Panc1 (cell line): ENCODE measurements at regions not wholly inside any gene's neighbourhood (a gene's known extent, or its start where the extent isn't known, plus 50 kb on each side); places are given as distances from the start of the nearest gene placed in this dataset.

Experiments
- POLR2AphosphoS5 ChIP-seq: IDR thresholded peaks from 2 replicates; pipeline ENCODE4 v1.6.1; 2012; ENCODE audit warnings: mild to moderate bottlenecking, low read depth, low read length, moderate library complexity
- SIN3A ChIP-seq: IDR thresholded peaks from 2 replicates; pipeline ENCODE4 v1.6.1; 2012; ENCODE audit warnings: low read depth, mild to moderate bottlenecking, low read length, moderate library complexity, borderline replicate concordance; ENCODE audit not compliant: insufficient read depth
- TCF7L2 ChIP-seq: IDR thresholded peaks from 2 replicates; pipeline ENCODE4 v1.6.1; 2011; ENCODE audit warnings: mild to moderate bottlenecking, low read depth, low read length, inconsistent platforms
- TF ChIP-seq, protein P1 (sequence below): fragments of 450-650 bp; IDR thresholded peaks from 2 replicates; pipeline ENCODE4 v1.5.1; 2017; ENCODE audit warnings: mild to moderate bottlenecking

DNA sequence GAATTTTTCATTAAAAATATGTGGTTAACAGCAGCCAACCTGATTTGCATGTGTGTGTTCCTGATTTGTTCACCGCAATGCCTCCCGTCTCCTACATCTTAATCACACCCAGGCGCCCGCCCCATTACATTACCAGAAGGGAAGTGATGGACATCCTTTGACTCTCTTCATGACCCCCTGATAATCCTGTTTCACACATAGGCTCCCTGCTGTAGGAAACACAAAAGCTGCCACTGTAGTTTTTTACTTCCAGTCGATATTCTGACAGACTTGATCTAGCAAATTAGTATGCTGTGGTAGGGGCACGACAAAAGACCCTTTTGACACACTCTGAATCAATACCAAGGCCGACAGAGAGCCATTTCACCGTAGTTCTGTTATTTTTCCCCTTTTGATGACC, 287.8 kb upstream of the ISL1 start:
- TF ChIP-seq, protein P1, sequence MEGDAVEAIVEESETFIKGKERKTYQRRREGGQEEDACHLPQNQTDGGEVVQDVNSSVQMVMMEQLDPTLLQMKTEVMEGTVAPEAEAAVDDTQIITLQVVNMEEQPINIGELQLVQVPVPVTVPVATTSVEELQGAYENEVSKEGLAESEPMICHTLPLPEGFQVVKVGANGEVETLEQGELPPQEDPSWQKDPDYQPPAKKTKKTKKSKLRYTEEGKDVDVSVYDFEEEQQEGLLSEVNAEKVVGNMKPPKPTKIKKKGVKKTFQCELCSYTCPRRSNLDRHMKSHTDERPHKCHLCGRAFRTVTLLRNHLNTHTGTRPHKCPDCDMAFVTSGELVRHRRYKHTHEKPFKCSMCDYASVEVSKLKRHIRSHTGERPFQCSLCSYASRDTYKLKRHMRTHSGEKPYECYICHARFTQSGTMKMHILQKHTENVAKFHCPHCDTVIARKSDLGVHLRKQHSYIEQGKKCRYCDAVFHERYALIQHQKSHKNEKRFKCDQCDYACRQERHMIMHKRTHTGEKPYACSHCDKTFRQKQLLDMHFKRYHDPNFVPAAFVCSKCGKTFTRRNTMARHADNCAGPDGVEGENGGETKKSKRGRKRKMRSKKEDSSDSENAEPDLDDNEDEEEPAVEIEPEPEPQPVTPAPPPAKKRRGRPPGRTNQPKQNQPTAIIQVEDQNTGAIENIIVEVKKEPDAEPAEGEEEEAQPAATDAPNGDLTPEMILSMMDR = no peak
- TF ChIP-seq SIN3A (no peak), POLR2AphosphoS5 (no peak), TCF7L2 (no peak)
